HG03064 (cell line): ENCODE measurements at regions not wholly inside any gene's neighbourhood (a gene's known extent, or its start where the extent isn't known, plus 50 kb on each side); places are given as distances from the start of the nearest gene placed in this dataset.

Experiments used
- ATAC-seq: cut with Tn5 transposase; IDR thresholded peaks from one replicate; pipeline ENCODE4 v1.9.1; 2021; ENCODE audit warnings: low read depth; ENCODE audit not compliant: unreplicated experiment

- ATAC-seq = no peak
Observed at GRCh38 chr2:219692521-219692920, 65.1 kb downstream of the SLC4A3 start.

GRCh38 chr2:219695145-219695709 is 67.8 kb downstream of the SLC4A3 start:
- no peak for ATAC-seq

GRCh38 chr2:219697811-219698747 is 70.6 kb downstream of the SLC4A3 start:
- ATAC-seq = no peak

- no peak for ATAC-seq
Observed at GRCh38 chr2:219698748-219699439, 71.5 kb downstream of the SLC4A3 start.

GRCh38 chr2:219699440-219699821 is 72.0 kb downstream of the SLC4A3 start:
- no peak for ATAC-seq

GRCh38 chr2:219701847-219702634 is 74.6 kb downstream of the SLC4A3 start:
- ATAC-seq = no peak

GRCh38 chr2:219702796-219703545 is 75.5 kb downstream of the SLC4A3 start:
- ATAC-seq = no peak

GRCh38 chr2:219704878-219705277 is 77.4 kb downstream of the SLC4A3 start:
- ATAC-seq = no peak

- no peak for ATAC-seq
Observed at GRCh38 chr2:219706823-219707281, 79.4 kb downstream of the SLC4A3 start.

- no peak for ATAC-seq
Observed at GRCh38 chr2:219707496-219708285, 80.3 kb downstream of the SLC4A3 start.

GRCh38 chr2:219709331-219709761 is 81.9 kb downstream of the SLC4A3 start:
- no peak for ATAC-seq

- no peak for ATAC-seq
Observed at GRCh38 chr2:219713110-219713509, 85.7 kb downstream of the SLC4A3 start.

GRCh38 chr2:219714681-219715400 is 87.4 kb downstream of the SLC4A3 start:
- no peak for ATAC-seq

GRCh38 chr2:219718066-219718465 is 90.6 kb downstream of the SLC4A3 start:
- ATAC-seq = no peak

GRCh38 chr2:219719521-219719920 is 92.1 kb downstream of the SLC4A3 start:
- no peak for ATAC-seq

- ATAC-seq = no peak
Observed at GRCh38 chr2:219720956-219721355, 93.5 kb downstream of the SLC4A3 start.

GRCh38 chr2:219722276-219722879 is 94.9 kb downstream of the SLC4A3 start:
- ATAC-seq = no peak

GRCh38 chr2:219723311-219723710 is 95.9 kb downstream of the SLC4A3 start:
- no peak for ATAC-seq
